ACHN (cell line): ENCODE measurements at regions not wholly inside any gene's neighbourhood (a gene's known extent, or its start where the extent isn't known, plus 50 kb on each side); places are given as distances from the start of the nearest gene placed in this dataset.
"Not testable (repeated sequence)": the region's sequence is repeated elsewhere in the genome, so short reads cannot be mapped to it uniquely, and the experiment has no call there.

ENCODE experiments used
- DNase-seq: peaks from one replicate; pipeline ENCODE4 v3.0.0-alpha.2; 2015
- in situ Hi-C: cut with HindIII; loops from 2 replicates; pipeline ENCODE4 v1.10.0; 2017; ENCODE audit warnings: low sequenced_read_pairs, low pct_ligation_motif_present, low pct_unique_long_range_greater_than_20kb

DNA sequence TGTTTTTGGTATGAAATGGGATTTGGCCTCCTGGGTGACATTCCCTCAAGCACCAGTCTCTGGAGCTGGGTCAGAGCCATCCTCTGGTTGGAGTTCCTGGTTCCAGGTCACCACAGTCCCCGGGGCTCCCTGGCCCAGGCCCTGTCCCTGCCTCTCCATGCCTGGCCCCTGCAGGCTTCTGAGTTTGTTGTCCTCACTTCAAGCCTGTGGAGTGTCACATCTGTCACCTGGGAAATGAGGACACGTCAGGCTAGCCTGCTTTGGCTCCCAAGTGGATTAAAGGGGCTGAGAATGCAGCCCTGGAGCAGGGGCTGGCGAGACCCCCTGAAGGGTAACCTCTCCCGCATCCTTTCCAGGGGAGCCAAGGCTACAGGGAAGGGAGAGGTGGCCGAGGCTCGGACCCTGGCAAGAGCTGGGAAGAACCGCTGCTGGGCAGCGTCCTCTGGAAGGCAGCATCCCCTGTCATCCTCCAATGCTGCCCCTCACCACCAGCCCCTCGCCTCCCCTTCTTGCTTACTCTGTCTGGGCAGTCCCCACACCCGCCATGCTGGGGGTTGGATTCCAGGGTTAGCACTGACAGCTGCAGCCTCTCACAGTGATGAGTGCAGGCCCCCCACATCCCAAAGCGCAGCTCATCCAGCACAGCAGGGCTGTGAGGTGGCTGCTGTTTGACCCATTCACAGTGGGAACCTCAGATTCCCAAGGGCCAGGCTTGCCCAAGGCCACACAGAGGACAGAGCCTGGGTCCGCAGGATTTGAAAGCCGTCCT is 75.5 kb upstream of the IQSEC1 start:
- no peak for DNase-seq
- in situ Hi-C loops: no loop called here

DNA sequence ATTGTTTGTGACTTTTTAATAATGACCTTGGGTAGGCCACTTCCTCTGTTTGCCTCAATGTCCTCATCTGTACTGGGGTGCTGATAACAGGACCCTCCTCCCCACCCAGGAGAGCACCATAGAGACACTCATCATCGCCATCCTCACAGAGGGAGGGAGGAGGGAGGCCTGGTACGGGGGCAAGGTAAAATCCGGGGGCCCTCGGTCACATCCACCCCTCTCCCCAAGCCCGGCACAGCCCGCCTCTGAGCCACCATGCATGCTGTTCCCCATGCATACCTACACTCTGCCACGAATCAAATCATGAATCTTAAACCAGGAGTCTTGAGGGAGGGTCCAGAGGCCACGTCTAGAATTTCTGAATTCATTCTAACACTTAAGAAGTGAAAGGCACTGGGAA is 74.9 kb upstream of the IQSEC1 start:
- in situ Hi-C loops: no loop called here
- DNase-seq: no peak

- in situ Hi-C loops: no loop called here
- DNase-seq: no peak
Measured at GRCh38 chr3:13147344-13147743, 74.1 kb upstream of the IQSEC1 start.

DNA sequence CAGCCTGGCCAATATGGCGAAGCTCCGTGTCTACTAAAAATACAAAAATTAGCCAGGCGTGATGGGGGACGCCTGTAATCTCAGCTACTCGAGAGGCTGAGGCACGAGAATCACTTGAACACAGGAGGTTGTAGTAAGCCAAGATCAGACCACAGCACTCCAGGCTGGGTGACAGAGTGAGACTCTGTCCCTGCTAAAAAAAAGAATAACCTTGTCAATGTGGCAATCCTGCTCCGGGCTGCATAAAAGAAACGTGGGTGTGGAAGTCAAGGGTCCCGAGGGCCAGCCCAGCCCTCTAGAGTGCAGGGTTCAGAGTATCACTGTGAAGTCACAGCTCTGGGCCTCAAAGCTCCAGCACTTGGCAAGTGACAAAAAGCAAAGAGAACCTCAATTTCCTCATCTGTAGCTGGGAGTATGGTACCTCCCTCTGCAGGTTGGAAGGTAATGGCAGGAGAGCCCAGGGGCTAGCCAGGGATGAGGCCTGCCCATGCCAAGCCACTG is 73.5 kb upstream of the IQSEC1 start:
- no peak for DNase-seq
- in situ Hi-C loops: no loop called here

GRCh38 chr3:13145826-13146642 is 72.8 kb upstream of the IQSEC1 start:
- in situ Hi-C loops: no loop called here
- DNase-seq: no peak

DNA sequence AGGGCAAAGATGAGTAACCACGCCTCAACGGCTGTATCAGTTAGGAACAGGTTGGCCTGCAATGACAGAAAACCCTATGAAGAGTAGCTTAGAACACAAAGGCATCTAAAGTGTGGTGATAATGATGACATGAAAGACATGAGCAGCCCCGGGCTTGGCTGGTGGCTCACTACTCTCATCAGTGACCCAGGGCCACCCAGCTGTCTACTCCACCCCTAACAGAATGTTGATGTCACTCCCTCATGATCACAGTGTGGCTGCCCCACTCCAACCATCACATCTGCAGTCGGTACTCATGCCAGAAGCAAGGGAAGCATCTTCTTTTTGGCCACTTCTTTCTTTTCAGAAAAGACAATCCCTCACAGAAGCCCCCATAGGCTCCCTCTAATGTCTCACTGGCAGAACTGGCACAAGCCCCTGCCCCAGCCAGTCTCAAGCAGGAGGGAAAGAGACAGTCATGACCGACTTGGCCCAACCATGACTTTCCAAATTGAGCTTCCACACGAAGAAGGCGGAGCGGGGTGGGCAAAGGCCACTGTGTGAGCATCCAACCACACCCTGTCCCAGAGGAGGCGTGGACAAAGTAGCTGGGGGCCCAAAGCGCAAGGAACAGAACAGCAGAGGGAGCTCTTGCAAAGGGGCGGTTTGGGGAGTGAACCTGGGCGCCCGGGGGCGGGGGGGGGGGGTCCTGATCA is 72.0 kb upstream of the IQSEC1 start:
- DNase-seq: no peak
- in situ Hi-C loops: no loop called here

- in situ Hi-C loops: no loop called here
- DNase-seq: no peak
Measured at GRCh38 chr3:13144163-13145023, 71.2 kb upstream of the IQSEC1 start.

GRCh38 chr3:13143381-13144004 is 70.3 kb upstream of the IQSEC1 start:
- DNase-seq: no peak
- in situ Hi-C loops: no loop called here

- no peak for DNase-seq
- in situ Hi-C loops: no loop called here
Measured at GRCh38 chr3:13142552-13143380, 69.5 kb upstream of the IQSEC1 start.

DNA sequence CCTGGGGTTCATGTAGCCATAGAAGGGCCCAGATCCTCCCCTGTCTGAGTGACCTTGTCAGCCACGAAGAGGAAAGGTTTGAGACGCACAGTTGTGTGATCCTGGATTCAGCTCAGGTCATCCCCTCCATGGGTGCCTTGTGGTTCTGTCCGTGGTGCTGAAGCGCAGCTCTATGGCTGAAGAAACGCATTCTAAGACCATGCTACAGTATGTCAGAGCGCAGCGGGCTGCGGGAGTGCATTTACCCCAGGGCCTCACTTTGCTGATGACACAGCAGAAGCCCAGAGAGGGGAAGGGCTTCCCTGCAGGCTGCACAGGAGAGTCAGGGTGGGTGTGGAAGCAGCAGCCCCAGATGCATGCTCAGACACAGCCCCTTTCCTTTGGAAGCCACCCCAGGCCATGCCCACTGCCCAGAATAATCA is 68.8 kb upstream of the IQSEC1 start:
- in situ Hi-C loops: no loop called here

GRCh38 chr3:13141183-13141582 is 68.0 kb upstream of the IQSEC1 start:
- DNase-seq: no peak
- in situ Hi-C loops: no loop called here

More for the DNA sequence above, 68.8 kb upstream of the IQSEC1 start:
- DNase-seq: peak; percentile 23

GRCh38 chr3:13140596-13140995 is 67.4 kb upstream of the IQSEC1 start:
- no peak for DNase-seq
- in situ Hi-C loops: no loop called here

DNA sequence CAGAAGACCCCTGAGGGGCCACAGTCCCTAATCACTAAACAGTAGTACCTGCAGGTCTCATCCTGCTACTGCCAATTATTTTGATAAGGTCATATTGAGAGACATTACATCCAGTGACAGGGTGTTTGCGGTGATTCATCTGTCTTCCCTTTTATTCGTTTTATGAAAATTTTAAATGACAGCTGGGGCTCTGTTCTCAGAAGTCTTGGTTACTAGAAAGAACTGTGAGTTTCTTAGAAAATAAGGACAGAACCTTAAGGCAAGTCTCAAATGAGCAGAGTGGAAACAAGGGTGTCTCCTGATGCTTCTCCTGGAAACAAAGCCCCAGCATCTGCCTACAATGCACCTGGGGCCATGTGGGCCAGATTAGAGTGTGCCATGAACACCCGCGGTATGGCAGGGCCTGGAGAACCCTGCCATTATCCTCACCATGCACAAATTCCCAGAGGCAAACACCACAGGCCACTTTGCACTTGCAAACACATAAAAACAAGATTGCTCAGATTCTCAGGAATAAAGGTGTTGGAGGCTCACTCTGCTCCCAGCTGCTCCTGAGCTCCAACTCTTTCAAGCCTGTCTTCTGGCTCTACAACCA is 66.3 kb upstream of the IQSEC1 start:
- DNase-seq: no peak
- in situ Hi-C loops: no loop called here

DNA sequence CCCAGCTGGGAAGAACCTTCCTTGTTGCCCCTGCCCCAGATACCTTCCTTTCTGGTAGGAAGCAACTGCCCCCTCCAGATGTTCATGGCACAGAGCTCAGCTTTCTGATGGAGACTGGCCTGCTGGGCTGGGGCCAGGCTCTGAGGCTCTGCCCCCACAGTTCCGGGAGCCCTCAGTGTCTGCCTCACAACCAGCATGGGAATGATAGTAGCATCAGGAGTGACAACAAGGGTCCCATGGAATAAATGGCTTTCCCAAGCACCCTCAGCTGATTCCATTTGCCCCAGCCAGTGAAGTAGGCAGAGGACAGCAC is 65.6 kb upstream of the IQSEC1 start:
- DNase-seq: no peak
- in situ Hi-C loops: no loop called here

GRCh38 chr3:13137941-13138832 is 65.0 kb upstream of the IQSEC1 start:
- no peak for DNase-seq
- in situ Hi-C loops: no loop called here

GRCh38 chr3:13136848-13137247 is 63.6 kb upstream of the IQSEC1 start:
- DNase-seq, in situ Hi-C loops: not testable (repeated sequence)
